Panc1 (cell line): ENCODE measurements at regions not wholly inside any gene's neighbourhood (a gene's known extent, or its start where the extent isn't known, plus 50 kb on each side); places are given as distances from the start of the nearest gene placed in this dataset.

Experiments
- ATAC-seq: fragments of 200-7000 bp; cut with Tn5 transposase; 2 replicates; pipeline ENCODE4 v1.9.1; 2020; ENCODE audit warnings: mild to moderate bottlenecking, moderate library complexity
- BruUV-seq: library from RNA; stranded (reverse); fragments of 400-500 nt; replicated peaks from 2 replicates; lab custom pipeline; 2021; lab: Mats Ljungman, UMichigan
- CTCF ChIA-PET: fragments of 300-600 bp; sonication (Branson Sonifier 250); formaldehyde crosslinking; loops from one replicate; lab custom pipeline; 2022; ENCODE audit warnings: antibody characterized with exemption; lab: Charles Lee
- POLR2A ChIA-PET: fragments of 300-600 bp; sonication (Branson Sonifier 250); formaldehyde crosslinking; loops from one replicate; lab custom pipeline; 2022; ENCODE audit warnings: antibody characterized with exemption; lab: Charles Lee
- DNase-seq: peaks from one replicate; pipeline ENCODE4 v3.0.0-alpha.2; 2010; ENCODE audit warnings: low read depth, low spot score
- H3K27ac ChIP-seq: 2 replicates; pipeline ENCODE4 v1.5.1; 2011; ENCODE audit warnings: mild to moderate bottlenecking, low read length, inconsistent platforms
- H3K27me3 ChIP-seq: fragments of 200-500 bp; sonication (Bioruptor generic); 2 replicates; pipeline ENCODE4 v1.6.0; 2014; ENCODE audit warnings: low read length, inconsistent platforms; ENCODE audit not compliant: control insufficient read depth, insufficient read depth
- H3K36me3 ChIP-seq: fragments of 200-500 bp; sonication (Bioruptor generic); 2 replicates; pipeline ENCODE4 v1.5.1; 2014; ENCODE audit warnings: inconsistent platforms, mild to moderate bottlenecking, low read length, moderate library complexity; ENCODE audit not compliant: control insufficient read depth, insufficient read depth
- H3K4me1 ChIP-seq: 2 replicates; pipeline ENCODE4 v1.5.1; 2011; ENCODE audit warnings: inconsistent platforms, mild to moderate bottlenecking, low read length, moderate library complexity; ENCODE audit not compliant: control insufficient read depth, insufficient read depth
- H3K4me3 ChIP-seq, 2 experiments: 2 replicates each; pipeline ENCODE4 v1.5.1; 2011 to 2012; ENCODE audit warnings: low read depth in 2 of 2, low read length in 2 of 2, mild to moderate bottlenecking in 2 of 2, inconsistent platforms in 1 of 2, moderate library complexity in 1 of 2
- H3K9me3 ChIP-seq: fragments of 200-500 bp; sonication (Bioruptor generic); 2 replicates; pipeline ENCODE4 v1.5.1; 2014; ENCODE audit warnings: low read depth, mild to moderate bottlenecking, inconsistent platforms, low read length, moderate library complexity; ENCODE audit not compliant: control insufficient read depth, insufficient read depth
- POLR2AphosphoS5 ChIP-seq: IDR thresholded peaks from 2 replicates; pipeline ENCODE4 v1.6.1; 2012; ENCODE audit warnings: mild to moderate bottlenecking, low read depth, low read length, moderate library complexity
- REST ChIP-seq, 2 experiments: IDR thresholded peaks; 2 replicates each; pipeline ENCODE4 v1.6.1; 2011 to 2012; ENCODE audit warnings: low read depth in 2 of 2, control low read depth in 1 of 2, low read length in 1 of 2, mild to moderate bottlenecking in 1 of 2, moderate library complexity in 1 of 2; ENCODE audit not compliant: insufficient read depth in 1 of 2
- SIN3A ChIP-seq: IDR thresholded peaks from 2 replicates; pipeline ENCODE4 v1.6.1; 2012; ENCODE audit warnings: low read depth, mild to moderate bottlenecking, low read length, moderate library complexity, borderline replicate concordance; ENCODE audit not compliant: insufficient read depth
- TCF7L2 ChIP-seq: IDR thresholded peaks from 2 replicates; pipeline ENCODE4 v1.6.1; 2011; ENCODE audit warnings: mild to moderate bottlenecking, low read depth, low read length, inconsistent platforms
- in situ Hi-C: cut with HindIII; loops from 2 replicates; pipeline ENCODE4 v1.10.0; 2016; ENCODE audit warnings: low sequenced_read_pairs, low pct_unique_long_range_greater_than_20kb
- intact Hi-C: fragments of 100-400 bp; cut with micrococcal nuclease; formaldehyde crosslinking; loops from one replicate; pipeline ENCODE4 v1.10.0; 2022; ENCODE audit not compliant: unreplicated experiment
- TF ChIP-seq, protein P1 (sequence below): fragments of 450-650 bp; IDR thresholded peaks from 2 replicates; pipeline ENCODE4 v1.5.1; 2017; ENCODE audit warnings: mild to moderate bottlenecking

- no peak overlapping the region for H3K4me3 ChIP-seq
- CTCF ChIA-PET: no interaction called here
- no peak overlapping the region for H3K27ac ChIP-seq
- in situ Hi-C loops: no loop called here
- intact Hi-C loops: no loop called here
- H3K4me1 ChIP-seq: no peaks in the 10 kb centered on the region
- BruUV-seq: no TSS peak
- DNase-seq (no peak), ATAC-seq (no peak)
- no peaks in the 10 kb centered on the region for H3K9me3 ChIP-seq
- POLR2A ChIA-PET: no interaction called here
- no peaks in the 10 kb centered on the region for H3K36me3 ChIP-seq
- TF ChIP-seq SIN3A (no peak), POLR2AphosphoS5 (no peak), REST (IDR thresholded peaks at IDR 0.05; ENCODE audit: insufficient read depth in 1 of 2, low read depth in 2 of 2, low read length in 1 of 2) (no peak), TCF7L2 (no peak)
- TF ChIP-seq, protein P1, sequence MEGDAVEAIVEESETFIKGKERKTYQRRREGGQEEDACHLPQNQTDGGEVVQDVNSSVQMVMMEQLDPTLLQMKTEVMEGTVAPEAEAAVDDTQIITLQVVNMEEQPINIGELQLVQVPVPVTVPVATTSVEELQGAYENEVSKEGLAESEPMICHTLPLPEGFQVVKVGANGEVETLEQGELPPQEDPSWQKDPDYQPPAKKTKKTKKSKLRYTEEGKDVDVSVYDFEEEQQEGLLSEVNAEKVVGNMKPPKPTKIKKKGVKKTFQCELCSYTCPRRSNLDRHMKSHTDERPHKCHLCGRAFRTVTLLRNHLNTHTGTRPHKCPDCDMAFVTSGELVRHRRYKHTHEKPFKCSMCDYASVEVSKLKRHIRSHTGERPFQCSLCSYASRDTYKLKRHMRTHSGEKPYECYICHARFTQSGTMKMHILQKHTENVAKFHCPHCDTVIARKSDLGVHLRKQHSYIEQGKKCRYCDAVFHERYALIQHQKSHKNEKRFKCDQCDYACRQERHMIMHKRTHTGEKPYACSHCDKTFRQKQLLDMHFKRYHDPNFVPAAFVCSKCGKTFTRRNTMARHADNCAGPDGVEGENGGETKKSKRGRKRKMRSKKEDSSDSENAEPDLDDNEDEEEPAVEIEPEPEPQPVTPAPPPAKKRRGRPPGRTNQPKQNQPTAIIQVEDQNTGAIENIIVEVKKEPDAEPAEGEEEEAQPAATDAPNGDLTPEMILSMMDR: no peak
- no peaks in the 10 kb centered on the region; the same call in 1 of the 2 replicates for H3K27me3 ChIP-seq
Observed at GRCh38 chr10:2876032-2876431, 191.3 kb upstream of the PFKP start.

GRCh38 chr10:2874963-2875362 is 192.4 kb upstream of the PFKP start:
- ATAC-seq (no peak), DNase-seq (no peak)
- ChIA-PET POLR2A (no interaction called here), CTCF (no interaction called here)
- in situ Hi-C loops: no loop called here
- no peaks in the 10 kb centered on the region for H3K36me3 ChIP-seq
- H3K4me3 ChIP-seq: no peak overlapping the region
- intact Hi-C loops: no loop called here
- BruUV-seq: no TSS peak
- H3K4me1 ChIP-seq: no peaks in the 10 kb centered on the region
- no peaks in the 10 kb centered on the region; the same call in 1 of the 2 replicates for H3K27me3 ChIP-seq
- TF ChIP-seq POLR2AphosphoS5: no peak
- TF ChIP-seq TCF7L2: no peak
- TF ChIP-seq, protein P1: no peak
- TF ChIP-seq REST (IDR thresholded peaks at IDR 0.05; ENCODE audit: insufficient read depth in 1 of 2, low read depth in 2 of 2, low read length in 1 of 2): no peak
- no peak overlapping the region for H3K27ac ChIP-seq
- no peaks in the 10 kb centered on the region for H3K9me3 ChIP-seq
